Uterus (tissue), 2 donors: ENCODE measurements at regions not wholly inside any gene's neighbourhood (a gene's known extent, or its start where the extent isn't known, plus 50 kb on each side); places are given as distances from the start of the nearest gene placed in this dataset.

ENCODE experiments used
- POLR2A ChIP-seq, 2 donors: fragments of 450-650 bp; IDR thresholded peaks; one replicate each; pipeline ENCODE4 v1.6.1; 2016; ENCODE audit warnings: antibody characterized with exemption in 2 of 2, mild to moderate bottlenecking in 1 of 2, moderate library complexity in 1 of 2
- TF ChIP-seq, protein P1 (sequence below), 4 experiments: fragments of 200-600 bp in 2 of 4; fragments of 450-650 bp in 2 of 4; sonication (generic) in 2 of 4; IDR thresholded peaks; one replicate each; pipeline ENCODE4 v1.5.1; 2016 to 2019; ENCODE audit warnings: antibody characterized with exemption in 4 of 4, mild to moderate bottlenecking in 2 of 4, moderate library complexity in 1 of 4

DNA sequence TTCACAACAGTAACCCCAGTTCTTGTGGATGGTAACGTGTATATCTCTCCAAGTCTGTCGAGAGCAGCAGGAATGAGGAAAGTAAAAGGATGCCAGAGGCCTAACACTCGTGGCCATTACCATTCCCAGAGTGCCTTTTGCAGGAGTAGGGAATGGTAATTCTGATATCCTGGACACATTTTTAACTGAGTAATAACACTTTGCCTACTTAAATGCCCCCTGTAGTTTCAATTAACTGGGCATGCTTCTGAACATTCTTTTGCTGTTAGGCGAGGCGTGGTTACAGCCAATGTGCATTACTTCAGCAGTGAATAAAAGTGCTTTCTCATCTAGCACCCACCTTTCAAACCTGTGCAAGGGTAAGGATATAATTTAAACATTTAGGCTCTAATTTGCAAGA lies 258.5 kb upstream of the ADGRL2 start:
- TF ChIP-seq, protein P1, sequence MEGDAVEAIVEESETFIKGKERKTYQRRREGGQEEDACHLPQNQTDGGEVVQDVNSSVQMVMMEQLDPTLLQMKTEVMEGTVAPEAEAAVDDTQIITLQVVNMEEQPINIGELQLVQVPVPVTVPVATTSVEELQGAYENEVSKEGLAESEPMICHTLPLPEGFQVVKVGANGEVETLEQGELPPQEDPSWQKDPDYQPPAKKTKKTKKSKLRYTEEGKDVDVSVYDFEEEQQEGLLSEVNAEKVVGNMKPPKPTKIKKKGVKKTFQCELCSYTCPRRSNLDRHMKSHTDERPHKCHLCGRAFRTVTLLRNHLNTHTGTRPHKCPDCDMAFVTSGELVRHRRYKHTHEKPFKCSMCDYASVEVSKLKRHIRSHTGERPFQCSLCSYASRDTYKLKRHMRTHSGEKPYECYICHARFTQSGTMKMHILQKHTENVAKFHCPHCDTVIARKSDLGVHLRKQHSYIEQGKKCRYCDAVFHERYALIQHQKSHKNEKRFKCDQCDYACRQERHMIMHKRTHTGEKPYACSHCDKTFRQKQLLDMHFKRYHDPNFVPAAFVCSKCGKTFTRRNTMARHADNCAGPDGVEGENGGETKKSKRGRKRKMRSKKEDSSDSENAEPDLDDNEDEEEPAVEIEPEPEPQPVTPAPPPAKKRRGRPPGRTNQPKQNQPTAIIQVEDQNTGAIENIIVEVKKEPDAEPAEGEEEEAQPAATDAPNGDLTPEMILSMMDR (IDR thresholded peaks at IDR 0.05): no peak
- no peak for TF ChIP-seq POLR2A (IDR thresholded peaks at IDR 0.05)
